ENCODE measurements at regions not wholly inside any gene's neighbourhood (a gene's known extent, or its start where the extent isn't known, plus 50 kb on each side); places are given as distances from the start of the nearest gene placed in this dataset.

- H3K4me1 ChIP-seq (ENCODE audit: insufficient read depth): no peaks in the 10 kb centered on the region
- no peak overlapping the region for H3K27ac ChIP-seq (ENCODE audit: low read depth)
- H3K4me3 ChIP-seq (ENCODE audit: low read depth, low read length): no peak overlapping the region
- no peaks in the 10 kb centered on the region for H3K36me3 ChIP-seq (ENCODE audit: insufficient read depth)
- WGBS: 88% methylated on average over 4 of the region's 4 CpGs
- DNase-seq (ENCODE audit: extremely low spot score): no peak
Observed at GRCh38 chr5:23649594-23649993, 142.2 kb downstream of the PRDM9 start.

DNA sequence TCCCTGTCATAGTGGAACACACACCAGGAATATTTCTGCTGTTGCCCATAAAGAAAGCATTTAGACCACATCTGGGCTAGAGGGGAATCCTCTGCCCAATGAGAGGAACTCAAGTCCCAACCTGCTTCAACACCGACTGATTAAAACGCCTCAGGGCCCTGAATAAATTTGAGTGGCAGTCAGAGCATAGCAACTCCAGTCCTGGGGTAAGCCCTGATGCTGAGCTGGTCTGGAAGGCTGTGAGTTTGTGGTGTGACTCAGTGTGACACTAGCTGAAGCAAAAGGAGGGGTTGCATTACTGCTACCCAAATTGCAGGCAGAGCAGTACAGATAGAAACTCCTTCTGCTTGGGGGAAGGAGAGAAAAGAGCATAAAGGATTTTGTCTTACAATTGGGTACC lies 148.3 kb downstream of the PRDM9 start:
- Histone ChIP-seq H3K4me3 (ENCODE audit: low read depth, low read length) (no peak overlapping the region), H3K4me1 (ENCODE audit: insufficient read depth) (no peaks in the 10 kb centered on the region), H3K36me3 (ENCODE audit: insufficient read depth) (no peaks in the 10 kb centered on the region), H3K27ac (ENCODE audit: low read depth) (no peak overlapping the region)
- no peak for DNase-seq (ENCODE audit: extremely low spot score)
- 53% methylated on average over 2 of the region's 2 CpGs for WGBS

- 92% methylated on average over 1 of the region's 1 CpG for WGBS
- no peak overlapping the region for H3K27ac ChIP-seq (ENCODE audit: low read depth)
- H3K4me3 ChIP-seq (ENCODE audit: low read depth, low read length): no peak overlapping the region
- no peaks in the 10 kb centered on the region for H3K4me1 ChIP-seq (ENCODE audit: insufficient read depth)
- DNase-seq (ENCODE audit: extremely low spot score): no peak
- no peaks in the 10 kb centered on the region for H3K36me3 ChIP-seq (ENCODE audit: insufficient read depth)
Observed at GRCh38 chr5:23675456-23675855, 168.0 kb downstream of the PRDM9 start.

DNA sequence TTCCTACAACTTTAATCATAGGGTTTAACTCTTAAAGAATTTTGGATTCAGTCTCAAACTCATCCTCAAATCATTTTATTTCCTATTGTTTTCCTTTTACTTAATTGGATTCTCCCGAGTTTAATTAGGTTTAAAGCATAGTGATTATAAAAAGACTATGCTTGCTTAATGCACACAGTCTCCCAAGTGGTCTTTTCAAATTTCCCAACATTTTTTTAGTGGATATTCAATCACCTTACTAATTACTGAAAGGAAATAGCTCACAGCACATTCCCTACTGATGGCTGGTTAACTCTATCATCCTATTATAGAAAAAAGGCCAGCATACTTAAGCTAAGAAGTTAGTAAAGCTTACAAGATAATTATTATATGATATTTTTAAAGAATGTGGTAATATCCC lies 170.6 kb downstream of the PRDM9 start:
- no peaks in the 10 kb centered on the region for H3K4me1 ChIP-seq (ENCODE audit: insufficient read depth)
- no peak overlapping the region for H3K4me3 ChIP-seq (ENCODE audit: low read depth, low read length)
- no peak overlapping the region for H3K27ac ChIP-seq (ENCODE audit: low read depth)
- no peak for DNase-seq (ENCODE audit: extremely low spot score)
- 88% methylated on average over 1 of the region's 1 CpG for WGBS
- no peaks in the 10 kb centered on the region for H3K36me3 ChIP-seq (ENCODE audit: insufficient read depth)

DNA sequence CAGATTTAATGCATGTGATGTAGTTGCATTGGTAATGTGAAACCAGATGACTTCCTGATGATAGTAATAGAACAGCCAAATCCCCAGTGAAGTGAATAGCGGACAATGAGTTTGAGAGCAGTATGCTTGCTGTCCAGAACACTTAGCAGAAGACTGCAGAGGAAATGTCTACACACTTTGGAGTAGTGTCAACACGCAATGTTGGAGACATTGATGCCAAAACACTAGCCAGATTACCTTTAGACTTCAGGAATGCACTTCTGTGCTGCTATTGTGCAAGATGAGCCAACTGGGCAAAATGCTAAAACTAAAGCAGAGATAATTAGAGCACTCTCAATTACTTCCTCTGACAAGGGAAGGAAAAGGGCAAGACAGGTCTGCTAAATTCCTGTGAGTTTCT lies 176.7 kb downstream of the PRDM9 start:
- no peaks in the 10 kb centered on the region for H3K4me1 ChIP-seq (ENCODE audit: insufficient read depth)
- no peaks in the 10 kb centered on the region for H3K36me3 ChIP-seq (ENCODE audit: insufficient read depth)
- H3K4me3 ChIP-seq (ENCODE audit: low read depth, low read length): no peak overlapping the region
- WGBS: 23% methylated on average over 2 of the region's 2 CpGs
- no peak for DNase-seq (ENCODE audit: extremely low spot score)
- no peak overlapping the region for H3K27ac ChIP-seq (ENCODE audit: low read depth)

GRCh38 chr5:23703940-23704855 lies 196.8 kb downstream of the PRDM9 start:
- 47% methylated on average over 5 of the region's 5 CpGs for WGBS
- peak; percentile 31 for DNase-seq (ENCODE audit: extremely low spot score)
- H3K27ac ChIP-seq (ENCODE audit: low read depth): no peak overlapping the region
- no peaks in the 10 kb centered on the region for H3K36me3 ChIP-seq (ENCODE audit: insufficient read depth)
- H3K4me3 ChIP-seq (ENCODE audit: low read depth, low read length): no peak overlapping the region
- H3K4me1 ChIP-seq (ENCODE audit: insufficient read depth): no peaks in the 10 kb centered on the region

GRCh38 chr5:23717486-23717885 lies 210.1 kb downstream of the PRDM9 start:
- H3K4me1 ChIP-seq (ENCODE audit: insufficient read depth): no peaks in the 10 kb centered on the region
- no peaks in the 10 kb centered on the region for H3K36me3 ChIP-seq (ENCODE audit: insufficient read depth)
- 83% methylated on average over 3 of the region's 3 CpGs for WGBS
- DNase-seq (ENCODE audit: extremely low spot score): no peak
- H3K27ac ChIP-seq (ENCODE audit: low read depth): no peak overlapping the region
- no peak overlapping the region for H3K4me3 ChIP-seq (ENCODE audit: low read depth, low read length)

- Histone ChIP-seq H3K4me3 (ENCODE audit: low read depth, low read length) (no peak overlapping the region), H3K36me3 (ENCODE audit: insufficient read depth) (no peaks in the 10 kb centered on the region), H3K27ac (ENCODE audit: low read depth) (no peak overlapping the region), H3K4me1 (ENCODE audit: insufficient read depth) (no peaks in the 10 kb centered on the region)
- 99% methylated on average over 1 of the region's 1 CpG for WGBS
- no peak for DNase-seq (ENCODE audit: extremely low spot score)
Observed at GRCh38 chr5:23718564-23718963, 211.2 kb downstream of the PRDM9 start.

GRCh38 chr5:23721336-23721735 lies 213.9 kb downstream of the PRDM9 start:
- Histone ChIP-seq H3K4me1 (ENCODE audit: insufficient read depth) (no peaks in the 10 kb centered on the region), H3K36me3 (ENCODE audit: insufficient read depth) (no peaks in the 10 kb centered on the region), H3K27ac (ENCODE audit: low read depth) (no peak overlapping the region), H3K4me3 (ENCODE audit: low read depth, low read length) (no peak overlapping the region)
- DNase-seq (ENCODE audit: extremely low spot score): no peak
- WGBS: 29% methylated on average over 2 of the region's 2 CpGs

DNA sequence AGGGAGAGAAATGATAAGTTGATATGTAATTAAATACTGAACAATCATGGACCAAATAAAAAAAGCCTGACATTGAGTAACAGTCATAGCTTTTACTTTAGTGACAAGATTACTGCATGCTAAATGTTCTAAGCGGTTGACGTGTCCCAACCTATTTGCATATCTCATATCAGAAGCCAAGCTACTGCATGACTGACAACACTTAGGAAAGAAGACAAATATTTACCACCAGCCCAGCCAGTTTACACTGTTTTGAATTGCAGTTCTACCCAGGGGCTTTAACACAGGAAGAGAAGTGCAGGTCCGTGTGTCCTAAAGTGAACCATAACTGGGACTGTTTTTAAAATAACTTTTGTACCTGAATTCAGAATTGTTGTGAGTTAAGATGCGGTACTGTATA lies 219.9 kb downstream of the PRDM9 start:
- Histone ChIP-seq H3K4me1 (ENCODE audit: insufficient read depth) (no peaks in the 10 kb centered on the region), H3K4me3 (ENCODE audit: low read depth, low read length) (no peak overlapping the region), H3K27ac (ENCODE audit: low read depth) (no peak overlapping the region), H3K36me3 (ENCODE audit: insufficient read depth) (no peaks in the 10 kb centered on the region)
- WGBS: 69% methylated on average over 4 of the region's 4 CpGs
- no peak for DNase-seq (ENCODE audit: extremely low spot score)

DNA sequence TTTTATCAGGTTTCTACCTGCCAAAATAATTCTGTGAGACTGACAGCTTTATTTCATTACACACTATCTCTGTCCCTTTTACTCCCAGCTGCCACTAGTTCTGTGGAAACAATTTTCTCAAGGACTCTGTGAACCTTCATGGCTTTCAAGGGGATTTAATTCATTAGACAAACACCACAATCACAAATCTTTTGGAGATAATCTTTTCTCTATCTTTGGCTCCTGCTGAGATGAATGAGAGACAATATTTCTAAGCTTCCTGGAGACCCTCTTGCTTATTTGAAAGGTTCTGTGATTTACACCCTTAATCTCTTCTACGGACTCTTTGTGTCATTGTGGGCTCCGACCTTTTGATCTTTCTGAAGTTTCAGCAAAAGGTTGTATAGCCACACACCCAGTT lies 222.6 kb downstream of the PRDM9 start:
- 55% methylated on average over 2 of the region's 2 CpGs for WGBS
- DNase-seq (ENCODE audit: extremely low spot score): no peak
- H3K4me1 ChIP-seq (ENCODE audit: insufficient read depth): no peaks in the 10 kb centered on the region
- no peak overlapping the region for H3K4me3 ChIP-seq (ENCODE audit: low read depth, low read length)
- no peak overlapping the region for H3K27ac ChIP-seq (ENCODE audit: low read depth)
- no peaks in the 10 kb centered on the region for H3K36me3 ChIP-seq (ENCODE audit: insufficient read depth)

- DNase-seq (ENCODE audit: extremely low spot score): no peak
- Histone ChIP-seq H3K4me1 (ENCODE audit: insufficient read depth) (no peaks in the 10 kb centered on the region), H3K36me3 (ENCODE audit: insufficient read depth) (no peaks in the 10 kb centered on the region), H3K4me3 (ENCODE audit: low read depth, low read length) (no peak overlapping the region), H3K27ac (ENCODE audit: low read depth) (no peak overlapping the region)
- 60% methylated on average over 4 of the region's 4 CpGs for WGBS
Observed at GRCh38 chr5:23740029-23740428, 232.6 kb downstream of the PRDM9 start.

DNA sequence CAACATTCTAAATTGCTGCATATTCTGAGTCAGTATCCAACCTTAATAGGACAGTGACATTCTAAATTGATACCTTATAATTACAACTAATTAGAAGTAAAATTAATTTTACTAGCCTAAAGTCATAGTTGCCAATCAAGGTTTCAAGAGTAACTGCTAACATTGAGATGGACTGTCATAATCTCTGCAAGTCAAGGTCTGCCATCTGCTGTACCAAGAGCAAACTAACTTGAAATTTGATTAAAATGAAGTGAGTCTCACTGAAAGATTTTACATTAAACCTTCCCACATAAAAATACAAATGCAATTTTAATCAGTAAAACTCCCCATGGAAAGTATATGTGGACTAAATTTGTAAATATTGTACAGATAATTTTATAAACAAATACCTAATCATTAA lies 235.3 kb downstream of the PRDM9 start:
- no peak for DNase-seq (ENCODE audit: extremely low spot score)
- Histone ChIP-seq H3K4me1 (ENCODE audit: insufficient read depth) (no peaks in the 10 kb centered on the region), H3K27ac (ENCODE audit: low read depth) (no peak overlapping the region), H3K4me3 (ENCODE audit: low read depth, low read length) (no peak overlapping the region), H3K36me3 (ENCODE audit: insufficient read depth) (no peaks in the 10 kb centered on the region)

DNA sequence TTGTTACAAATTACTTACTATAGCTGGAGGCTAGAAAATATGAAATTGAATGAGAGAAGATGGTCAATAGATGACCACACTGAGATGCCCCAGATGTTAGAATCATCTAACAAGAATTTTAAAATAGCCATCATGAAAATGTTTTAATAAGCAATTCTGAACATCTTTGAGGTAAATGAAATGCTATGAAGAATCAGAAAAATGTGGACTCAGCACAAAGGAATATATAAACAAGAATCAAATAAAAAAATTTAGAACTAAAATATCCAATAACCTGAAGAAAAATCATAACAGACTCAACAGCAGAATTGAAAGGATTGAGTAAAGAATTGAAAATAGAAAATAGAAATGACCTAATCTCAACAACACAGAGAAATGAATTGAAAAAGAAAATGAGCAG lies 248.5 kb downstream of the PRDM9 start:
- H3K27ac ChIP-seq (ENCODE audit: low read depth): no peak overlapping the region
- H3K4me1 ChIP-seq (ENCODE audit: insufficient read depth): no peaks in the 10 kb centered on the region
- H3K36me3 ChIP-seq (ENCODE audit: insufficient read depth): no peaks in the 10 kb centered on the region
- no peak for DNase-seq (ENCODE audit: extremely low spot score)
- H3K4me3 ChIP-seq (ENCODE audit: low read depth, low read length): no peak overlapping the region

- no peak for DNase-seq (ENCODE audit: extremely low spot score)
- H3K4me1 ChIP-seq (ENCODE audit: insufficient read depth): no peaks in the 10 kb centered on the region
- H3K27ac ChIP-seq (ENCODE audit: low read depth): no peak overlapping the region
- no peaks in the 10 kb centered on the region for H3K36me3 ChIP-seq (ENCODE audit: insufficient read depth)
- 85% methylated on average over 3 of the region's 3 CpGs for WGBS
- no peak overlapping the region for H3K4me3 ChIP-seq (ENCODE audit: low read depth, low read length)
Observed at GRCh38 chr5:23756779-23757178, 249.4 kb downstream of the PRDM9 start.
